ENCODE measurements at regions not wholly inside any gene's neighbourhood (a gene's known extent, or its start where the extent isn't known, plus 50 kb on each side); places are given as distances from the start of the nearest gene placed in this dataset.
"Not testable (repeated sequence)": the region's sequence is repeated elsewhere in the genome, so short reads cannot be mapped to it uniquely, and the experiment has no call there.

DNA sequence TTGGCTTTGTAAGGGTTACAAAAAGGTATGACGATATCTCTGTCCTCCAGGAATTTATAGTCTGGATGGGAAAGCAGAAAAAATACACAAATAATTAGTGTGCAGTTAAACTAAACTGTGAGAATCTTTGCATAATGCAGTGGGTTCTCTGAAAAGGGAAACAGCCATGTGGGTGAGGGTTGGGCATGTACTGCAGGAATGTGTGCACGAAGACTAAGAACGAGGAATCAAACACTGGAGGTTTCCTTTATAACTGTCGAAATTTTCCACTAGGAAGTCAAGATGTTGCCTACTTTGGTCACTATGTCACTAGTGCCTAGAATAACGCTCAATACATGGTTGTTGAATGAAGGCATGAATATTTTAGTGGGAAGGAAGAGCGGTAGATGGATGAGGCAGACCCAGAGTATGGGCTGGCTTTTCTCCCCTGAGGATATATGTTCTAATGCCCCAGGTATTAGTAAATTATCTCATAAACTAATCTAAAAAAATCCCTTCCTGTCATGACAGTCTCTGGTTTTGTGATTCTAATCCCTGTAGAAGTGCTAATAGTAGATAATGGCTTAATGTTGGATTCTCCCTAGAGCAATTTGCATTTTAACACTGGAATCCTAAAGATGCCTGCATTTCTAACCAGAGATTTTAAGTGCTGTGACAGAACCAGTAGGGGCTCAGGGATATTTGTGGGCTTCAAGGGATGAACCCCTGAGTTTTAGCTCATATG, 227.3 kb downstream of the NMUR2 start:
- ATAC-seq: no peak
- TF ChIP-seq, protein P1, sequence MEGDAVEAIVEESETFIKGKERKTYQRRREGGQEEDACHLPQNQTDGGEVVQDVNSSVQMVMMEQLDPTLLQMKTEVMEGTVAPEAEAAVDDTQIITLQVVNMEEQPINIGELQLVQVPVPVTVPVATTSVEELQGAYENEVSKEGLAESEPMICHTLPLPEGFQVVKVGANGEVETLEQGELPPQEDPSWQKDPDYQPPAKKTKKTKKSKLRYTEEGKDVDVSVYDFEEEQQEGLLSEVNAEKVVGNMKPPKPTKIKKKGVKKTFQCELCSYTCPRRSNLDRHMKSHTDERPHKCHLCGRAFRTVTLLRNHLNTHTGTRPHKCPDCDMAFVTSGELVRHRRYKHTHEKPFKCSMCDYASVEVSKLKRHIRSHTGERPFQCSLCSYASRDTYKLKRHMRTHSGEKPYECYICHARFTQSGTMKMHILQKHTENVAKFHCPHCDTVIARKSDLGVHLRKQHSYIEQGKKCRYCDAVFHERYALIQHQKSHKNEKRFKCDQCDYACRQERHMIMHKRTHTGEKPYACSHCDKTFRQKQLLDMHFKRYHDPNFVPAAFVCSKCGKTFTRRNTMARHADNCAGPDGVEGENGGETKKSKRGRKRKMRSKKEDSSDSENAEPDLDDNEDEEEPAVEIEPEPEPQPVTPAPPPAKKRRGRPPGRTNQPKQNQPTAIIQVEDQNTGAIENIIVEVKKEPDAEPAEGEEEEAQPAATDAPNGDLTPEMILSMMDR (IDR thresholded peaks at IDR 0.05): no peak
- no peak for TF ChIP-seq POLR2A (IDR thresholded peaks at IDR 0.05)
- DNase-seq: no peak
- H3K27ac ChIP-seq: no peak overlapping the region
- no peaks in the 10 kb centered on the region for H3K36me3 ChIP-seq
- H3K9me3 ChIP-seq: no peaks in the 10 kb centered on the region
- H3K27me3 ChIP-seq: no peaks in the 10 kb centered on the region
- H3K4me1 ChIP-seq: no peaks in the 10 kb centered on the region
- H3K4me3 ChIP-seq: no peak overlapping the region
- WGBS (ENCODE audit: insufficient coverage, low coverage, low lambda C conversion rate, missing lambda C conversion rate): 52% methylated on average over 6 of the region's 6 CpGs
- intact Hi-C loops (cut with DNase I): no loop called here

- H3K27me3 ChIP-seq: no peaks in the 10 kb centered on the region
- no peak for ATAC-seq
- no peaks in the 10 kb centered on the region for H3K36me3 ChIP-seq
- no peaks in the 10 kb centered on the region for H3K9me3 ChIP-seq
- no peak overlapping the region for H3K27ac ChIP-seq
- no peak overlapping the region for H3K4me3 ChIP-seq
- intact Hi-C loops (cut with DNase I): no loop called here
- no peak for DNase-seq
- WGBS (ENCODE audit: insufficient coverage, low coverage, low lambda C conversion rate, missing lambda C conversion rate): 89% methylated on average over 1 of the region's 1 CpG
- H3K4me1 ChIP-seq: no peaks in the 10 kb centered on the region
- TF ChIP-seq, protein P1 (IDR thresholded peaks at IDR 0.05): no peak
- no peak for TF ChIP-seq POLR2A (IDR thresholded peaks at IDR 0.05)
These were observed 233.2 kb downstream of the NMUR2 start for GRCh38 chr5:152171888-152172287.

GRCh38 chr5:152170350-152170749, 234.7 kb downstream of the NMUR2 start:
- Histone ChIP-seq H3K36me3 (no peaks in the 10 kb centered on the region), H3K27me3 (no peaks in the 10 kb centered on the region), H3K9me3 (no peaks in the 10 kb centered on the region), H3K4me1 (no peaks in the 10 kb centered on the region), H3K4me3 (no peak overlapping the region), H3K27ac (no peak overlapping the region)
- TF ChIP-seq, protein P1 (IDR thresholded peaks at IDR 0.05): no peak
- no peak for TF ChIP-seq POLR2A (IDR thresholded peaks at IDR 0.05)
- WGBS (ENCODE audit: insufficient coverage, low coverage, low lambda C conversion rate, missing lambda C conversion rate): no CpG with 5 or more reads among the region's 4 CpGs
- DNase-seq: no peak
- intact Hi-C loops (cut with DNase I): no loop called here
- no peak for ATAC-seq

- intact Hi-C loops (cut with DNase I): no loop called here
- 44% methylated on average over 2 of the region's 2 CpGs for WGBS (ENCODE audit: insufficient coverage, low coverage, low lambda C conversion rate, missing lambda C conversion rate)
- no peak overlapping the region for H3K4me3 ChIP-seq
- no peaks in the 10 kb centered on the region for H3K36me3 ChIP-seq
- ATAC-seq (no peak), DNase-seq (no peak)
- no peak overlapping the region for H3K27ac ChIP-seq
- H3K9me3 ChIP-seq: no peaks in the 10 kb centered on the region
- H3K27me3 ChIP-seq: no peaks in the 10 kb centered on the region
- no peak for TF ChIP-seq POLR2A (IDR thresholded peaks at IDR 0.05)
- H3K4me1 ChIP-seq: no peaks in the 10 kb centered on the region
These were observed 240.2 kb upstream of the GLRA1 start for GRCh38 chr5:152164860-152165259.

GRCh38 chr5:152159894-152160293, 235.2 kb upstream of the GLRA1 start:
- no CpG with 5 or more reads among the region's 4 CpGs for WGBS (ENCODE audit: insufficient coverage, low coverage, low lambda C conversion rate, missing lambda C conversion rate)
- H3K4me1 ChIP-seq; H3K36me3 ChIP-seq; H3K4me3 ChIP-seq; ATAC-seq; DNase-seq; H3K27me3 ChIP-seq; H3K27ac ChIP-seq; H3K9me3 ChIP-seq; intact Hi-C loops (cut with DNase I): not testable (repeated sequence)

- H3K4me1 ChIP-seq; H3K36me3 ChIP-seq; H3K27ac ChIP-seq; H3K4me3 ChIP-seq; intact Hi-C loops (cut with DNase I); ATAC-seq; H3K9me3 ChIP-seq; DNase-seq; H3K27me3 ChIP-seq: not testable (repeated sequence)
- WGBS (ENCODE audit: insufficient coverage, low coverage, low lambda C conversion rate, missing lambda C conversion rate): 90% methylated on average over 1 of the region's 2 CpGs
These were observed 229.8 kb upstream of the GLRA1 start for GRCh38 chr5:152154452-152154851.

All from right lobe of liver (tissue), 6 donors.